GM19324 (cell line): ENCODE measurements at regions not wholly inside any gene's neighbourhood (a gene's known extent, or its start where the extent isn't known, plus 50 kb on each side); places are given as distances from the start of the nearest gene placed in this dataset.

ENCODE experiments used
- ATAC-seq: cut with Tn5 transposase; IDR thresholded peaks from one replicate; pipeline ENCODE4 v1.9.1; 2021; ENCODE audit warnings: mild to moderate bottlenecking, moderate library complexity; ENCODE audit not compliant: unreplicated experiment, low FRiP score

DNA sequence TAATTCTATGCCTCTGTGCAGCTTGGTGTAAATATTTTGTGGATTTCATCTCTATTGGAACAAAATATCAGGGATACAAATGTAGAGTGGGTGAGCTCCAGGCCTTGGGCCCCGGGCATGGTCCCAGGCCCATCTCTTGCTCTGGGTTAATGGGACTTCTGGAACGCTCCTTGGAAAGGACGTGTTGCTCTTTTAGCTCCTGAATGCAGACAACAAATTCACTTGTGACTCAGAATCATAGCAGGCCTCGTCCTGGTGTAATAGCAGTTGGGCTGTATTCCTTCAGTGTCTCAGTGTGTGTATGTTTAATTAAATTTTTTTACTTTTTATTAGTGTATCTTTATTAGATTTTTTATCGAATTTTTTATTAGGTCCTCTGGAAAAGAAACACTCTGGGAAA, 266.7 kb upstream of the C2CD4B start:
- no peak for ATAC-seq

DNA sequence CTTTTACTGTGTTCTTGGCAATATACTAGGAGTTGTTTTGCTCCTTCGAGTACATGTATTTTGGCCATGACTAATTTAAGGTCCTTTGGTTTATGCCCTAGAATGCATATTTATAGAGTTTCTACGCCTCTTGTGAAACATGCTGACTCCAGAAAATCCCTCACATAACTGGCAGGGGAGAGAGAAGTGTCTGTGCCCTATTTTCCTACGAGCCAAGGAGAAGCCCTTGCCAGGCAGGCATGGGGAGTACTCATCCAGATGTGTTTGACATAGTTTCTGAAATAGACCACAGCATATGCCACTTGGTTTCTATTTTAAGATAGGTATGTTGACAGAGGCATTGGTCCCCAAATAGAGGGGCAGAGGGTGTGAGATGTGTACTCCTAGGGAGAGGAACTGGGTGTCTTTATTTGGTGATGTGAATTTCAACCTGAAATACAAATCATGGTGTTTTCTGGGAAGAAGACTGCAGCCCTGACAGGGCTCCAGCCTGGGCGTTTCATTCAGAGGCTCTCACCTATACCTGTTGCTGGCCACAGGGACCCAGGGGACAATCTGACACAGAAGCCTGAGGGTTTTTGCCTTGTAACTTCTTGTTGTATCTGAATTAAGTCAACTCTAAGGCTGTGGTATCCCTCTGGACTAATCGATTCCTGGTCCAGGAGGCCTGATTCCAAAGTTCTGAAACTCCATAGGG, 267.8 kb upstream of the C2CD4B start:
- ATAC-seq, result no peak

DNA sequence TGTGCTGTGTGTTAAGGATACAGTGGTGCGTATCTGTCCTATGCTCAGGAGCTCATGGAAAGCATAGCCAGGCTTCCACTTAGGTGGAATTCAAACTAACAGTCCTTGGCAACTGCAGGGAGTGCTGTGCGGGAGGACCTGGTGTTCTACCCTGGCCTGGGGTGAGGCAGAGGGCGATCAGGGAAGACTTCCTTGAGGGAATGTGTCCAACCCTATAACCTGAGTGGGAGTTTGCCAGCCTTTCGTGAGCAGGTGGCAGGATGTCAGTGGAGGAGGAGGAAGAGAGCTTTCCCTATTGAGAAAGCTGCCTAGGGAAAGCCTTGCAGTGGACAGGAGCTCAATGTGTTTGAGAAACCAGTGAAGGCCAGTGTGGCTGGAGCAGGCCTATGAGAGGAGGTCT, 271.1 kb upstream of the C2CD4B start:
- no peak for ATAC-seq

DNA sequence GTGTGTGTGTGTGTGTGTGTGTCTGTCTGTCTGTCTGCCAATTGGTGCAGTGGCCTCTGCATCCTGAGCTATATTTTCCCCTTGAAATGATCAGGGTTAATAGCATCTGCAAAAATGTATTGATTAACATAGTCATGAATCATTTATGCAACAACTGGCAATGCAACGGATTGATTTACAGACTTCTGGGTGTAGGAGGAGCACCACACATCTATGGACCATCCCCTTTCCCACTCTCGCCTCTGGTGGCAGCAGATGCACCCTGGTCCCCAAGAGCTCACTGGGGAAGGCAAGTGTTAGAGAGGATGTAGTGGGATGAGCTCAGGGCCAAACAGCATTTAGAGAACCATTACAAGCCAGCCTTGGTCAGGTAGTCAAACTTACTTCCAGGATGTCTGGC, 272.7 kb upstream of the C2CD4B start:
- ATAC-seq, result no peak

DNA sequence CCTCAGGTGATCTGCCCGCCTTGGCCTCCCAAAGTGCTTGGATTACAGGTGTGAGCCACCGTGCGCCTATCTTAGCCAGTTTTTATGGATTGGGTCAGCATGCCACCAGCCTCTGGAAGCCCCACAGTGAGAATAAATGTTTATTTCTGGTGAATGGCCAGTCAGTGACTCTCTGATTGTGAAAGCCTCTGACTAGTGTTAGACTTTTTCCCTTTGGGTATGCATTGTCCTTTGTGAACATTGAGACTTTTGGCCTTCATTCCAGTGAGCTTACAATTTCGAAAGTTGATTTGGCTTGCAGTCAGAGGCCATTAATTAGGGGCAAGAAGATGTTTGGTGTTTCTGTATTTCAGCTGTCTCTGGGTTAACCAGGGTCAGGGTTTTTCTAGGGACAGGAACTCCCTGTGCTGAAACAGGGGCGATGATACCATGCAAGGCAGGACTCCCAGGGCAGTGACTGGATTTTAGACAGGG, 274.5 kb upstream of the C2CD4B start:
- no peak for ATAC-seq

DNA sequence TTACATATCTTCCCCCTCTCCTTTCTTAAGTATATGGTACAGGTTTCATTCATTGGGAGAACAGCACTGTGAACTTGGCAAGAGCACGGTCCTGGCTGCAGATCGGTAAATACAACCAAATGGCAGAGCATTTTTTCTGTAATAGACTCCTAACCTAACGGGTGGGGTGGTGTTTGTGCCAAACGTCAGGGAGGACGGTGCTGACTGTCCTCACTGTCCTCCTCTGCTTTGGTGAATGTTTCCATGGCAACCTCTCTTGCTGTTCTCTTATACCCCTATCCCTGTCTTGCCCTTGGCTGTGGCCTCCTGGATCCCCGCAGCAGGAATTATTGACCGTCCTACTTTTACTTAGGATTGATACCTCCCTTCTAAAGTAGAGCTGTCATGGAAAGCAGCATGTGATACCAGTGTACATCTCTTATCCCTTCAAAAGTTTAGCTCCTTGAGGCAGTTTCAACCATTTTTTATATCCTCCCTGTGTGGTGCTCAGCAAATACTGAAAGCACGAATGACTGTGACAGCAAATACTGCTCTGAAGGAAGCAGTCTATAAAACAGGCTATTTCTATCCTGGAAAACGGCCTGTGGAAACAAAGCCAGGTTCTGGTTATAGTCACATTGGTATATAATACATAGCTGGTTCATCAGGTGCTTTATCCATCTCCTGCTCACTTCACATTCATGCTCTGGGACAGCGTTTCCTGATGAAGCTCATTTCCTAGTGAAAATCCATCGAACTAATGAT, 275.4 kb upstream of the C2CD4B start:
- no peak for ATAC-seq

DNA sequence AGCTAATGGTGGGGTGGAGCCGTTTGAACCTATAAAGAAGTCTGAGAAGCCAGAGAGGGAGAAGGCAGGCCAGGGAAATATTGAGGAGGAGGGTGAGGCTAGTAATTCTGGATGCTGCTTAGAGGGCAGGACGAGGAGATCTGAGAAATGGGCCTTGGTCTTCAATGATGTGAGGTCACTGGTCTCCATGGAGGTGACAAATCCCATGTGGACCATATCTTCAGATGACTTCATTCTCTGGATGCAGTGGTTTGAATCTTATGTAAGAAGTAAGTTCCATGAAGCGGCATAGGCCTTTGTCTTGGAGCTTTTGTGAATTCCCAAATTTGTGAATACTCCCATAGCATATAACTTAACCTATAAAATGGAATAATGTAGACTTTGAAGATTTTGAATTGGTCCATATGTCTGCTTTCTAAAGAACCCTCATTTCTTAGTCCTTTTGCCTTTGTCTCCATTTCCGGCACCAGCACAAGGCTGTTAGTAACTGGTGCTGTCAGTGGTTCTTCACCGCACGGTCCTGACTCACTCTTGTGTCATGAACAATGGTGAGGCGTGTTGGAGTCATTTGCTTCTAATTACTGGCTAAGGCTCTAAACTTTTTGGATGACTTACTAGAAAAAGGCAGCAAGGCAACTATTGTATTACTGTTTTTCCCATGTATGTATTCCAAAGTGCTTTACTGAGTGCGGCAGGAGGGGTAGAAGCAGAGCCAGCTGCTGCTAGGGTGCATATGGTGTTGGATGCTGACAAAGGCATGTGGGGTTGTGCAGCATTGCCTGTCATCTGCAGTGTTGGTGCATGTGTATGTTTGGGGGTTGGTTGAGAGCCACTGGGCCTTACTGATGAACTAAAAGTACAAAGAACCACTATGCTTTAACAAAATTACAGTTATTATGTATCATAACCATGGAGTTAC, 279.3 kb upstream of the C2CD4B start:
- ATAC-seq, result no peak

DNA sequence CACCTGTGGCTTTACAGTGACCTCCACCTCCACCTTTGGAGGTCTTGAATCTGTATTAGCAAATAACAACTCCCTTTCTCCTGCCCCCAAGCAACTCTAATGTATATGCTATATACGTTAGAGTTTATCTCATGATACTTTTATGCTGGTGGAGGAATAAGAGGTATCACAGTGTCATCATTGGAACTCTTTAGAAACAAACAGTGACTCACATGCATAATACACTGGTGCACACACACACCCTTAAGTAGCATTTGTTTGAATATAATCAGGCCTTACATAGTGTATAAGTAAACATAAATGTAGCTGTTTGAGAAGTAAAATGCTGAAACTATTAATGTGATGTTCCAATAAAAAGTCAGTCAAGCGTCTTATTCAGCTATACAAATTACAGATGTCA, 280.2 kb upstream of the C2CD4B start:
- ATAC-seq, result no peak

DNA sequence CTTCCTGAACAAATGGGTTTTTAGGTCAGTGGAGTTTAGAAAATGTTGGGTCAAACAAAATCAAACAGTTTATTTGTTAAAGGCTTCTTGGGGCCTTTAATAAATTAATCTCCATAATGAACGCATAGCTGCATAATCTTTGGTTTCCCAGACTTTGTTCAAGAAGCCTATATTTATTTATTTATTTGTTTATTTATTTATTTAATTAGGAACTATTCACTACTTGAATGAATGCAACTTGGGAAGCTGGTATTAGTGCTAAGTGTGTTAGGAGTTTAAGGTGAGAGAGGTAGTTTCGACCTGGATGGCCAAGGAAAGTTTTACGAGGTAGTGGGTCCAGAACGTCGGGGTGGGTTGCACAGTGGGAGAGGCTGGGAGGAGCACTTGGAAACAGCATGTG, 281.9 kb upstream of the C2CD4B start:
- no peak for ATAC-seq

DNA sequence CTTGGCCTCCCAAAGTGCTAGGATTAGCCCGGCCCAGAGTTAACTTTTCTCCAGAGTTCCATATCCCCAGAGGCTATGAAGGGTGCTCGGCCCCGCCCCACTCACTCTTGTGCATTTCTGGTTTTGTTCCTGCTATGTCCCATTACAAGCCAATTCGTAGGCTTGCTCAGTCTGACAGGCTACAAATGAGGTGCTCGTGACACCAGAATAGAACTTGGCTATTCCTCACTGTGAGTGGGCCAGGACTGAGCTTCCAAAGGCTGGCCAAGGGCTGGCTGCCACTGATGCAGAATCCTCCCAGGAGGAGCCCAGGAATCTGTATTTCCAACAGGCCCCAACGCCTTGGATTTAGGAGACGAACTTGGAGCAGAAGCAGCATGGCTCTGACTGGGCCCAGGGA, 282.7 kb upstream of the C2CD4B start:
- no peak for ATAC-seq

DNA sequence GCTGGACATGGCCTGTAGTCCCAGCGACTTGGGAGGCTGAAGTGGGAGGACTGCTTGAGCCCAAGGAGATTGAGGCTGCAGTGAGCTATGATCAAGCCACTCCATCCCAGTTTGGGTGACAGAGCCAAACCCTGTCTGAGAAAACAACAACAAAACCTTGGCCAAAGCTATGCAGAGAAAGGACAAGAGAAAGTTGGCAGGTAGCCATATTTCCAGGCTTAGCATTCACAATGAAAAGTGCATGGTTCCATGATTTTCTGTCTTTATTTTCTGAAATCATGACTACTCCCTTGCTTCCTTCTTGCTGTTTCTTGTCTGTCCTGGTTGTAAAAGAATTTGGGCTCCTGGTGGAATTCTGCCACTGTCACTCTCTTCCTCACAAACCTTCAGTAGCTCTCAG, 284.6 kb upstream of the C2CD4B start:
- ATAC-seq, result no peak

DNA sequence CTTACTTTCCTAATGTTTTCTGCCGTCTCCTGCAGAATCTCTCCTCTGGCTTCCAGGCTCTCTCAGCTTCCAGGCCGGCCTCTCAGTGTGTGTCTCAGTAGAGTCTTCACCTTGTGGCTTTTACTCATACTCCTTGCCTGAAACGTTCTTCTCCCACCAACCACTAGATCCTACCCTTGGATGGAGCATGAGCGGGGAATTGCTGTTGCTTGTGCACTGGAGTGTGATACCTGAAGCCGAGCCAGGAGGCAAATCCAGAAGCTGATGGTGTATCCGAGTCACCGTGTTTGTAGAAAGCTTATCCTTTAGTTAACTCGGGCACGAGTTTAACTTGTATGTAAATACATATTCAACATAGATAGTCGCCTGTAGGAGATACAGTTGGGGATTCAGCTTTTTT, 285.0 kb upstream of the C2CD4B start:
- no peak for ATAC-seq

DNA sequence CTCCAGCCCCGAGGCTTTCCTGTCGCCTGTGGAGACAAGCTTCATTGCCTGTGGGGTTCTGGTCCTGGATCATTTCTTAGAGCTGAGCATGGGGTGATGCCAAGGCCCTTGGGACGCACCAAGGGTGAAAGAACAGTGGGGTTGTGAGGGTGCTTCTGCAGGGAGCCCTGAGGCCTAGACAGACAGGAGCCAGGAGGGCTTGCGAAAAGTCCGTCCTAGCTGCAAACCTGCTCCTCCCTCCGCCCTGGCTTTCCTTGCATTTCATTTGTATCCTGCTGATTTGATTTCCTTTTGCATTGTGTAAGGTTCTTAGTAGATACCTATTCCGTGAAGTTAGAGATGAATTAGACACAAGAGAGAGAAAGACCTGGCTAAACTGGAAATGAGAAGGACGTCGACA, 286.9 kb upstream of the C2CD4B start:
- ATAC-seq, result no peak

DNA sequence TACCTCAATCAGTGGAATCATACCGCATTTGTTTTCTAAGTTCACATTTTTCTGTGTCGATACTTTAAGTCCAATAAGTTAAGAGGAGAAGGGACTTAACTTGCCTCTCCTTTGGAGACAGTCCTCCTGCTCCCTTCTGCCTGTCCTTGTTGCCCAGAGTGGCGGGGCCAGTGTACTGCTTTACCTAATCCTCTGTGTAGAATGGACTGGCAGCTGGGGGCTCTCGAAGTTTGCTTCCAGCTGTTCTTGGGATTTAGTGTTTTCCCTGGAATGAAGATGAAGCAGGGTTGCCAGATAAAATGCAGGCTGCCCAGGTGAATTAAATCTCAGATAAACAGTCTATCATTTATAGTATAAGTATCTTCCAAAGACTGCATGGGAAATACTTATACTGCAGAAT, 287.6 kb upstream of the C2CD4B start:
- ATAC-seq, result no peak

DNA sequence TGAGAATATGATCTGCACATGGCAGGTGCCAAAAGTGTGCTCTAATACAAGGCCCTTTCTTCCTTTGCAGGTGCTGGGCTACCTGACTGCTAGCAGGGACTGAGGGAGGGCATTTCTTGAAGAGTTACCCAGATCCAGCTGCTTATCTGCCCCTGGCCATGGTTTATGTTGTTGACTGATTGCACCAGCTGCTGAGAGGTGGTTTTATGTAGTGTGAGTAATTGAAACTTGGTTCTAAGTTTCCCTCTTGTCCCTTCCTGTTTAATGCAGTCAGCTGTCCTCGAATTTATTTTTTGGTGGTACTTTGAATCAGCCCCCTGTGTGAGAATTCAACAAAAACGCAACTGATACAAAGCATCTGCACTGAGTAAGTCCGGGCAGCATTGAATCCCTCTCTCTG, 288.3 kb upstream of the C2CD4B start:
- ATAC-seq, result no peak

DNA sequence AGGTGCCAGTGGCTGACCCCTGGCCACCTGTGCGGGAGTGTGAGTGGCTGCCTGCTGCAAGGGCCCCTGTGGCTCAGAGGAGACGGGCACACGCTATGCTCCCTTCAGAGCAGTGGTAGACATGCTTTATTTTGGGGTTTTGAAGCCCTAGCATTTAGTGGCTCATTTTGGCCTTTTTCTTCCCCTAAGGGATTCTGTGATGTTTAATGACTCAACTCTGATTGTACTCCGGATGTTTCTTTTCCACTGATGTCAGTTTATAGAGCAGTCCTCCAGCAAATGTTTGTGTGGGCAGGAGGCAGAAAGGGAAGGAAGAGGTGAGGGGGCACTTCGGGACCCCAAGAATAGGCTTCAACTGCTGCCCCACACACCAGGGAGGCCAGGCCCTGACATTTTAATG, 288.9 kb upstream of the C2CD4B start:
- ATAC-seq, result no peak

DNA sequence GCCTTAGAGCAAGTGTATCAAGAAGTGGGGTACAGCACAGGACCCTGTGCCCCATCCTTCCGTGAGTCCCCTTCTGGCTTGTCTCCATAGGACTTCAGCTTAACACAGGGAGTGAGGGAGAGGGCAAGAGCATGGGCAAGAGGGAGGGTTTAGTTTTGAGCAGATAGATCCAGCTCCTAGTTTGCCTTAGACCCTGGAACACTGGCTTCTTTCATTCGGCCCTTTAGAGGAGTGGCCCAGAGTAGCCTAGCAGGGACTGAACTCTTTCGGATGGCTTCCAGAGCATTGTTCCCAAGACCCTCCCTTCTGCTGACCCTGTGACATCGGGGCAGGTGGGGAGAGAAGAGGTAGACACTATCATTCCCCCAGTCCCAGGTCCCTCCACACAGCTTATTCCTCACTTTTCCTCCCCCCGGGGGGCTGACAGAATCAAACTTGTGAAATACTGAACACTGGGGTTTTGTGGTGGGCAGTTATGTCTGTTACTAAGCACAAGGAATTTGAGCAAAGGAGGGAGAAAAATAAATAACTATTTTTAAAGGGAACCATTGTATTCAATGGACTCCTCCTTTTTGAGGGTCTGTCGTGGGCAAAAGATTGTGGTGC, 289.6 kb upstream of the C2CD4B start:
- no peak for ATAC-seq

DNA sequence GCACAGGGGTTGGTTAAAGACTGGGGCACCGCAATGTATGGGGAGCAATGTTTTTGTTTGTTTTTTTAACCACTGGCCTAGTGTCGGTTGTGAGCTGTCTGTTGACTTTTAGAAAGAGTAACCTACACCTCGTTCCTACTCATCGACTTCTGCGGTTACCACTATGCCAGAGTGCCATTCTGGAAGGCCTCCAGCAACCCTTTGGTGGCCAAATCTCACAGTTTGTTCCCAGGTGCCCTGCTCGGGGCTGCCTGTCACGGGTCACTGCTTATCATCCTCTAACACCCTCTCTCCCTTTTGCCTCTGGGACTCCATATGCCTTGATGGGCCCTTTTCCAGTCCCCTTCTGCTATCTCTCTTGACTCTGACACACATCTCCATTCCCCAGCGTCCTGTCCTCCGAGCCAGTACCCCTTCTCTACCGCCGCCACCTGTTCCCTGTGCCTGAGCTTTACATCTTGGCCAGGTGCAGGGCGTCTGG, 290.4 kb upstream of the C2CD4B start:
- no peak for ATAC-seq

DNA sequence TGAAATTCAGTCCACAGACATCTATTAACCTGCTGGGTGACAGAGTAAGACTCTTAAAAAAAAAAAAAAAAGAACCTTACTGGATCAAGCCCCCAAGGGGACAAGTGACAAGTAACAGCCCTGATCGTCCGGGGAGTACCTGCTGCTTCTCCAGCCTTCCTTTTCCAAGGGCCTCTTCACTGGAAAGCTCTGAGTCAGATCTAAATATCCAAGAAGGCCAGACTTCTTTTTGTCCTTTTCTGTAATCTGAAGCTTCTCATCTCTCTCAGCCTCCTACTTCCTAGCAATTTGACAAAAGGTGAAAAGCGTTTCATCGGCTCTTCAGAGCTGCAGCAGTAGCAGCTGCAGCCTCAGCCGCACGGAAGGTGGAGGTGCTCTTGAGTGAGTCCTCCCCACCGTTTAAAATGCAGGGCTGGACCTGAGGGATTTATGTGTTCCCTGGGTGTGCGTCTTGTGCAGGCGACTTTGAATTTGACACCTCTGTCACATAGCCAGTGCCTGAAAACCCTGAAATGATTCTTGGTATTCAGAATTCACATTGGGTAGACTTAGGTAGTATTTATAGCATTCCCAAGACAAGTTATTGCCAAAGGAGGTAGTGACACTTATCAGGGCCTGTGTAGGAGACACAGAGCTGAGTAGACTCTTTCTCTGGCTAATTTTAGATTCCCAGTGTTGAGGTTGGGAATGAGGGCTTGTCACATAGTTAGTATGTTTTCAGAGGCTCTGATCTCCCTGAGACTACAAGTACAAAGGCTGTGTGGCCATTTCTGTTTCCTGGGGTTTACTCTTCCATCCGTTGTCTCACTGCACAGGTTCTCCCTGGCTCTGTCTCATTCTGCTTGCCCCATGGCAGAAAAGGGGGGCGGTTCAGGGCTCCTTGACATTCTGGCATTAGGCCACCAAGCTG, 291.2 kb upstream of the C2CD4B start:
- no peak for ATAC-seq

DNA sequence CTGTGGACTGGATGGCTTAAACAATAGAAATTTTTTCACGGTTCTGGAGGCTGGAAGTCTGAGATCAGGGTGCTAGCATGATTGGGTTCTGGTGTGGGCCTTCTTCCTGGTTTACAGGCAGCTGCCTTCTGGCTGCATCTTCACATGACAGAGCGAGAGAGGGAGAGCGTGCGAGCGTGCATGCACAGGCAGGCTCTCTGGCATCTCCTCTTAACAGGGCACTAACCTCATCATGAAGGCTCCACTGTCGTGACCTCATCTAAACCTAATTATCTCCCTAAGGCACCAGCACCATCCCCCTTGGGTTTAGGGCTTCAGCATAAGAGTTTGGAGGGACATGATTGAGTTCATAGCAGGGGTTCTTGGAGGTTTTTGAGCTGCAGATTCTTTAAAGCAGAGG, 292.0 kb upstream of the C2CD4B start:
- no peak for ATAC-seq
